D721Med (cell line): ENCODE measurements at regions not wholly inside any gene's neighbourhood (a gene's known extent, or its start where the extent isn't known, plus 50 kb on each side); places are given as distances from the start of the nearest gene placed in this dataset.
A peak's percentile ranks its signal among the peaks of the same experiment; 100 is the strongest.

Experiments used
- DNase-seq: peaks from one replicate; pipeline ENCODE4 v3.0.0; 2011; ENCODE audit warnings: low spot score; ENCODE audit not compliant: insufficient read length
- FAIRE-seq: peaks from 2 replicates; lab custom pipeline; 2011; peaks lifted over from hg19 to GRCh38; lab: Jason Lieb, UNC
- CTCF ChIP-seq: IDR thresholded peaks from 2 replicates; pipeline ENCODE4 v1.5.1; 2012; ENCODE audit warnings: mild to moderate bottlenecking, control low read depth; ENCODE audit not compliant: insufficient read depth; ENCODE audit errors: missing control alignments

DNA sequence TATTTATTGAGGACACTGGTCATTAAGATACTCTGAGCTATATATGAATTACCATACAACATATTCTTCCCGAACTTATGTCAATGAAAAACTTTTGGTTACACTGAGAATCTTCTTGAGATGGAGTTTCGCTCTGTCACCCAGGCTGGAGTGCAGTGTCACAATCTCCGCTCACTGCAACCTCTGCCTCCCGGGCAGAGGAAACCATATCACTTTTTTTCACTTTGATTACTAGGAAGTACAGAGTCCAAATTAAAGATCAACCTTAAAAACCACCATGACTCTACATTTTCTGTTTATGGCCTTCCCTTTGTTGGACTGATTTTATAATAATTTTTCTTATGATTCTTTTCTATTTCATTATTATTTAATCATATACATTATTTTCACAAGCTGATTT is 336.5 kb downstream of the FSCB start:
- no peak for TF ChIP-seq CTCF
- FAIRE-seq: peak; percentile 58
- DNase-seq: no peak

GRCh38 chr14:44170101-44170500 is 337.0 kb downstream of the FSCB start:
- FAIRE-seq (no peak), DNase-seq (no peak)
- TF ChIP-seq CTCF: no peak

GRCh38 chr14:44168566-44168965 is 338.5 kb downstream of the FSCB start:
- FAIRE-seq: no peak
- no peak for TF ChIP-seq CTCF
- no peak for DNase-seq

- no peak for TF ChIP-seq CTCF
Measured at GRCh38 chr14:44166611-44167010, 340.5 kb downstream of the FSCB start.

GRCh38 chr14:44165936-44166335 is 341.1 kb downstream of the FSCB start:
- DNase-seq: no peak
- no peak for FAIRE-seq
- no peak for TF ChIP-seq CTCF

More at GRCh38 chr14:44166611-44167010, 340.5 kb downstream of the FSCB start:
- FAIRE-seq: no peak
- DNase-seq: no peak

- DNase-seq (no peak), FAIRE-seq (no peak)
- no peak for TF ChIP-seq CTCF
Measured at GRCh38 chr14:44165286-44165685, 341.8 kb downstream of the FSCB start.

- TF ChIP-seq CTCF: no peak
- no peak for FAIRE-seq
- no peak for DNase-seq
Measured at GRCh38 chr14:44163946-44164345, 343.1 kb downstream of the FSCB start.
